ENCODE measurements at regions not wholly inside any gene's neighbourhood (a gene's known extent, or its start where the extent isn't known, plus 50 kb on each side); places are given as distances from the start of the nearest gene placed in this dataset.

DNA sequence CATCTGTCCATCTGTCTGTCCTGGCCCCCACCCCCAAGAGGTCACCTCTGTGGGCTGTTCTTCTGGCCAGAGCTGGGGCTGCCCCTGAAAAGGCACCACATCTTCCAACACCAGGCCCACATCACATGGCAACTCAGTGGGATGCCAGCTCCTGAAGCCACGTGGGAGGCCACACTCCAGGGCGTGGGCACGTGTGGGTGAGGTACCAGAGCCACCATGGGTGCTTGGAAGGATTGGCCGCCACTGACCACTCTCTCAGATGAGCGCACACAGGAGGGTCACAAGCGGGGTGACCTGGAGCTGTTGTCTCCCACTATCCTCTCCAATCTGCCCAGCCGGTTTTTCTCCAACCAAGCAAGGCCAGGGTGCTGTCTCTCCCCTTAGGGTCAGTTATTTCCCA lies 197.9 kb downstream of the TFCP2L1 start:
- FAIRE-seq: no peak

GRCh38 chr2:121088251-121089165 lies 196.5 kb downstream of the TFCP2L1 start:
- no peak for FAIRE-seq

GRCh38 chr2:121089166-121089510 lies 195.9 kb downstream of the TFCP2L1 start:
- no peak for FAIRE-seq

DNA sequence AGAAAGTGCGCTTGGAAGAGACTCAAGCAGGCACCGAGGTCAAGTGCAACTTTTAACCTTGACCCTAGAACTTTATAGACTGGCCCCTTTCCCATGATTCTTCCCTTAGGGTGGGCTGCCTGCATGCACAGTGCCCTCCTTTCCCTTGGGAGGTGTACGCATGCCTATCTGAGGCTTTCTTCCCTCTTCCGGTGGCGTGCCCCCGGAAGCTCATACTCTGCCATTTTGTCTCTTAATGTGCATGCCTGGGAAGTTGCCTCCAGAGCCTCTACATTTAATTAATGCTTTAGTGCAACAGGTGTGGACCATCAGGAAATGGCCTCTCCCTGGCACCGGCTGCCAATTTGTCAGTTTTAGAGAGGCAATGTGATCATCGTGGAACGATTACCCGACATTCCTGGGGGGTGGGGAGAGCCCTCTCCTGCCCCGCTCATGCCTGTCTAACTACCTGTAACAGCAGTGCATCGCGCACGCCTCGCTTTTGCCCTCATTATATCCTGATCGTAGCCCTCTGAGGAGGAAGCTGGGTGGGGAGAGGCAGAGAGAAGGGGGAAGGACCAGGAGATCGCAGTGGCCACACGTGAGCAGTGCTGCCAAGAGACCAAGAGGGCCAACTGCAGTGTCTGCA lies 194.8 kb downstream of the TFCP2L1 start:
- no peak for FAIRE-seq

GRCh38 chr2:121092095-121092494 lies 192.9 kb downstream of the TFCP2L1 start:
- FAIRE-seq: no peak

DNA sequence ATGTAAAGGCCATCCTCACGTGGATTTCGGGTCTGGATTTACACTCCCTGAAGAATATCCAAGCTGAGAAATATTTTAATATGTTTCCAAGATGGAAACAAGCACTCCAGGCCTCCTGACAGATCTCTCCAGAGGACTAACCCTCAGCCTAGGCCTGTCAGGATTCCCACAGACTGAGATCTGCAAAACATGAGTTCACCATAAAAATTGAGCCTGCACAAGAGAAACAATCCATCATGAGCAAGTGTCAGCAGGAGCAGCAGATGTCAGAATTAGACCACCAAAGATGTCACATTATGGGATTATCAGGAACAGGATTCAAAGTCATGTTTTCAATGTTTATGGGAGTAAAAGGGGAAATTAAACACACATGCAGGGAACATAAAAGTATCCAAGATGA lies 191.3 kb downstream of the TFCP2L1 start:
- FAIRE-seq: no peak

DNA sequence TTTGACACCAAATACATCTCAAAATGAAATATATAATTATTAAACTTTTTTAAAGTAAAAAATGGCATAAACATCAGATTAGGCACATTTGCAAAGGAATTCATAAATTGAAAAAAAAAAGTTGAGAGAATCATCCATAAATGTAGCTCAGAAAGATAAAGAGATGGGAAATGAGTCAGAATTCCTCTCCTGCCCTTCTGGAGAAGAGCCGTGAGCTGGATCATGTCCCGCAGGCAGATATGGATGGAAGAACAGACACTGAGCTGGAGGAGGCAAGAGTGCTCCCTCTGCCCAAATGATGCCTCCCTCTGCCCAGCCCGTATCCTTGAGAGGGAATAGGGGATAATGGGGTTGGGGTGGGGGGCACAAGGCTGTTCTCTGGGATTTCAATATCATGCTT lies 190.9 kb downstream of the TFCP2L1 start:
- FAIRE-seq: no peak

- no peak for FAIRE-seq
Measured at GRCh38 chr2:121094845-121095244, 190.2 kb downstream of the TFCP2L1 start.

- FAIRE-seq: no peak
Measured at GRCh38 chr2:121095257-121096080, 189.5 kb downstream of the TFCP2L1 start.

DNA sequence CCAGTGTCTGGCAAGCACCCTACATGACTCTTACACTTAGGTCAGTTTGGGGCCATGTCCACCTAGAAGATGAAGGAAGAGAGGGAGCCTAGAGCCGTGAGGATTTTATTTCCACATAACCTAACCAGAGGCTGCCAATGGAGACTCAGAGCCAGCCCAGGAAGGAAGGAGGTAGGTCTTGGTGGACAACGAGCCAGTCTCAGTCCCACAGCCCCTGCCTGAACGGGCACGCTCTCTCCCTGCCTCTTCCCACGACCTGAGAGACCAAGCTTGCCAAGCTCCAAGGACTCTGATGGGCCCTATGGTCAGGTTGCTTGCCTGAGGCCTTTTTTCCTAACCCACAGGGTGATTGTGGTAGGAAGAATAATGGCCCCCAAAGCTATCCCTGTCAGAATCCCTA lies 188.4 kb downstream of the TFCP2L1 start:
- no peak for FAIRE-seq

DNA sequence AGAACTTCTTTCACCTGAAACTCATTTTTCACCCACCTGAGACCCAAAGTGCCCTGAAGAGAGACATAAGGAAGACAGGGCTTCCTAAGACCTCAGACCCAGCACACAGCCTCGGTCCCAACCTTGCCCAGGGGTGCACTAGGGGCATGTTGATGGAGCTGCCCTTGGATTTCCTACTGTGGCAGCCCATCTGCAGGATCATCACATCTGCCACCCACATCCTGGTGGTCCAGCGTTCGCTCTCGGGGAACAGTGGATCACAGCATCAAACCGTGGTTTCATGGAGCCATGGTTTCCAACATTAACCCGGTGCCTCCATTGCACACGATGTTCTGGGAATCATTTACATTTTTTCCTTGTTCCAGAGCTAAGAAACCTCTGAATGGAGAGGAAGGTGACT lies 186.4 kb downstream of the TFCP2L1 start:
- FAIRE-seq: no peak

- FAIRE-seq: no peak
Measured at GRCh38 chr2:121099329-121100290, 185.4 kb downstream of the TFCP2L1 start.

GRCh38 chr2:121101093-121101715 lies 183.8 kb downstream of the TFCP2L1 start:
- FAIRE-seq: no peak

GRCh38 chr2:121102941-121103340 lies 182.1 kb downstream of the TFCP2L1 start:
- no peak for FAIRE-seq

DNA sequence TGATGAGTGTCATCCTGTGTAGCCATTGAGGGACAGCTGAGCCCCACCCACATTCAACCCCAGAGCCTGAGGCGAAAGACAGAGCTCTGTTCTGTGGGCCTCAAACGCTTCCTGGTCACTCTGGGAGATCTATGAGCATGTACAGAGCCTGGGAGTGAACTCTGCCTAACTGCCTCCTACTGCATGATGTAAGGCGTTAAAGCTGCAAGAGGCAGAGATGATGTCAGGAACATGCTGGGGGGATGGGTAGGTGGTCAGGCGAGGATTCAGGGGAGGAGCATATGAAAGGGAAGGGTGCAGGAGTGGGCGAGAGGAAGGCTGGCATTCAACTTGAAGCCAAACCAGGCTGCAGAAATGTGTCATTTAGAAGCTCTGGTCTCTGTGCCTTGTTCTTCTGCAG lies 181.0 kb downstream of the TFCP2L1 start:
- FAIRE-seq: no peak

DNA sequence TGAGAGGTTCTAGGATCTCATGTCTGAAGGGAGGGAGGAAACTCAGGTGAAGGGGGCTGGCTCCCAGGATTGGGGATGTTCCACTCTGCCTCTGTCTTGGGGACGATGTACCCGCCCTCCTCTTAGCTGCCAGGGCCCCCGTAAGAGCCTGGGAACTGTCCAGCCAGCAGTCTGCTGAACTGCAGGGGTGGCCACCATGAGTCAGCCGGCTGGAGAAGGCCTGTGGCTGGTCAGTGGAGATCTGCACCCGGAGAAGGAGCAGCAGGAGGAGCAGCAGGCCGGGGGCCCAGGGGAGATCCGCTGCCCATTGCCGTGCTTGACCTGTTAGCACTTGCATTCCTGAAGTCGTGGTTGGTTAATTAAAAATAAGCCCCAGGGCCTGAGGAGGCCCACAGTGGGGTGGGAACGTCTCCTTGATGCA lies 180.3 kb downstream of the TFCP2L1 start:
- FAIRE-seq: no peak

GRCh38 chr2:121110924-121111323 lies 174.1 kb downstream of the TFCP2L1 start:
- FAIRE-seq: no peak

- no peak for FAIRE-seq
Measured at GRCh38 chr2:121118951-121119350, 166.1 kb downstream of the TFCP2L1 start.

DNA sequence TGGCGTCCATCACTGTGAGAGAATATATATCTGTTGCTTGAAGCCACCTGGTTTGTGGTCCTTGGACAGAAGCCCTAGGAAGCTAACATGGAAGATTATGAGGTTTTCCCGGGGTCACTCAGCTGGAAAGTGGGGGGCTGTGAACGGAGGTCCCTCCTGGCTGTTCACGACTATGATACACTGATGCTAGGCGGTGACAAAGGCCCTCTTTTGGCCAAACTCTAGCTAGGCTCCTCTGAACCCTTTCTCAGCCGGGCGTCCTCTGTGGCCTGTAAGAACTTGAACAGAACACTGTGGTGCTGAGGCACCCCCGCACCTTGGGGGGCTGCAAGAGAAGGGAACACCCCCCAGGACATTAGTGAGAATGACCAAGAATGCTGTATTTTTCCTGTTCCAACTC lies 164.6 kb downstream of the TFCP2L1 start:
- no peak for FAIRE-seq

- no peak for FAIRE-seq
Measured at GRCh38 chr2:121120991-121121390, 164.0 kb downstream of the TFCP2L1 start.

GRCh38 chr2:121121661-121122060 lies 163.3 kb downstream of the TFCP2L1 start:
- no peak for FAIRE-seq

GRCh38 chr2:121123268-121123667 lies 161.7 kb downstream of the TFCP2L1 start:
- FAIRE-seq: no peak

Measured in islet of Langerhans (tissue), 1 donor.